ENCODE measurements at regions not wholly inside any gene's neighbourhood (a gene's known extent, or its start where the extent isn't known, plus 50 kb on each side); places are given as distances from the start of the nearest gene placed in this dataset.

GRCh38 chr2:236988690-236989624 lies 96.7 kb upstream of the COPS8 start:
- BruUV-seq (replicated peaks): no TSS peak
- no peaks in the 10 kb centered on the region for H3K4me1 Mint-ChIP-seq (ENCODE audit: insufficient read depth, unreplicated experiment)
- no peak overlapping the region for H3K27ac Mint-ChIP-seq (ENCODE audit: low read depth, unreplicated experiment)
- no peaks in the 10 kb centered on the region for H3K9me3 Mint-ChIP-seq (ENCODE audit: unreplicated experiment)
- peaks cover 20% of the 10 kb centered on the region for H3K27me3 Mint-ChIP-seq (ENCODE audit: insufficient read depth, unreplicated experiment)
- intact Hi-C loops (cut with micrococcal nuclease): no loop called here
- DNase-seq (ENCODE audit: unreplicated experiment): no peak
- H3K4me3 Mint-ChIP-seq (ENCODE audit: unreplicated experiment): no peak overlapping the region
- ChIA-PET CTCF (interaction anchor here (0.6 to 1.0 kb wide), 3 partner anchors 9 to 212 kb away, joined by 3 read pairs; no protein-coding TSS in a partner anchor), POLR2A (no interaction called here)
- TF ChIP-seq, protein P1, sequence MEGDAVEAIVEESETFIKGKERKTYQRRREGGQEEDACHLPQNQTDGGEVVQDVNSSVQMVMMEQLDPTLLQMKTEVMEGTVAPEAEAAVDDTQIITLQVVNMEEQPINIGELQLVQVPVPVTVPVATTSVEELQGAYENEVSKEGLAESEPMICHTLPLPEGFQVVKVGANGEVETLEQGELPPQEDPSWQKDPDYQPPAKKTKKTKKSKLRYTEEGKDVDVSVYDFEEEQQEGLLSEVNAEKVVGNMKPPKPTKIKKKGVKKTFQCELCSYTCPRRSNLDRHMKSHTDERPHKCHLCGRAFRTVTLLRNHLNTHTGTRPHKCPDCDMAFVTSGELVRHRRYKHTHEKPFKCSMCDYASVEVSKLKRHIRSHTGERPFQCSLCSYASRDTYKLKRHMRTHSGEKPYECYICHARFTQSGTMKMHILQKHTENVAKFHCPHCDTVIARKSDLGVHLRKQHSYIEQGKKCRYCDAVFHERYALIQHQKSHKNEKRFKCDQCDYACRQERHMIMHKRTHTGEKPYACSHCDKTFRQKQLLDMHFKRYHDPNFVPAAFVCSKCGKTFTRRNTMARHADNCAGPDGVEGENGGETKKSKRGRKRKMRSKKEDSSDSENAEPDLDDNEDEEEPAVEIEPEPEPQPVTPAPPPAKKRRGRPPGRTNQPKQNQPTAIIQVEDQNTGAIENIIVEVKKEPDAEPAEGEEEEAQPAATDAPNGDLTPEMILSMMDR (IDR thresholded peaks at IDR 0.05; ENCODE audit: unreplicated experiment): no peak
- H3K36me3 Mint-ChIP-seq (ENCODE audit: insufficient read depth, unreplicated experiment): no peaks in the 10 kb centered on the region

DNA sequence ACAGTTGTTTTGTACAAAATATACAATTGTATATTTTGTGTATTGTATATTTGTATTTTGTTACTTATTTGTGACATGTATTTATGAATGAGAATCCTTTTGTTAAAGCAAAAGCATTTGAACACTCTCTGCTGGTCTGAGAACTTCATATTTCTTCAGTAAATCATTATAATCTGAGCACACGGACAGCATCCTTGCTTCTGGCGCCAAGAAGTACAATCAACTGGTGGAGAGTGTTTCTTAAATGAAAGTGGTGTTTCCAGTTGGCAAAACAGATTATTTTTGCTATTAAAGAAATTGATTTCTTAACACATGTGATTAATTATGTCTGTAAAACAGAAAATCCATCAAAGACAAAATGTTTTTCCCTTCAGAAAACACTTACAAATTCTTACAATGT lies 95.1 kb upstream of the COPS8 start:
- H3K4me1 Mint-ChIP-seq (ENCODE audit: insufficient read depth, unreplicated experiment): no peaks in the 10 kb centered on the region
- no peaks in the 10 kb centered on the region for H3K36me3 Mint-ChIP-seq (ENCODE audit: insufficient read depth, unreplicated experiment)
- ChIA-PET POLR2A (no interaction called here), CTCF (no interaction called here)
- H3K4me3 Mint-ChIP-seq (ENCODE audit: unreplicated experiment): no peak overlapping the region
- intact Hi-C loops (cut with micrococcal nuclease): no loop called here
- no peak overlapping the region for H3K27ac Mint-ChIP-seq (ENCODE audit: low read depth, unreplicated experiment)
- peaks cover 33% of the 10 kb centered on the region for H3K27me3 Mint-ChIP-seq (ENCODE audit: insufficient read depth, unreplicated experiment)
- no TSS peak for BruUV-seq (replicated peaks)
- TF ChIP-seq, protein P1 (IDR thresholded peaks at IDR 0.05; ENCODE audit: unreplicated experiment): no peak
- H3K9me3 Mint-ChIP-seq (ENCODE audit: unreplicated experiment): no peaks in the 10 kb centered on the region
- DNase-seq (ENCODE audit: unreplicated experiment): no peak

- ChIA-PET CTCF (no interaction called here), POLR2A (interaction anchor here (0.6 to 0.9 kb wide), 2 partner anchors 14 to 692 kb away, joined by 3 read pairs; no protein-coding TSS in a partner anchor)
- DNase-seq (ENCODE audit: unreplicated experiment): no peak
- Mint-ChIP-seq H3K27me3 (ENCODE audit: insufficient read depth, unreplicated experiment) (peaks cover 46% of the 10 kb centered on the region), H3K36me3 (ENCODE audit: insufficient read depth, unreplicated experiment) (no peaks in the 10 kb centered on the region), H3K27ac (ENCODE audit: low read depth, unreplicated experiment) (no peak overlapping the region), H3K9me3 (ENCODE audit: unreplicated experiment) (no peaks in the 10 kb centered on the region), H3K4me3 (ENCODE audit: unreplicated experiment) (no peak overlapping the region), H3K4me1 (ENCODE audit: insufficient read depth, unreplicated experiment) (no peaks in the 10 kb centered on the region)
- BruUV-seq (replicated peaks): no TSS peak
- intact Hi-C loops (cut with micrococcal nuclease): no loop called here
- TF ChIP-seq, protein P1 (IDR thresholded peaks at IDR 0.05; ENCODE audit: unreplicated experiment): no peak
Observed at GRCh38 chr2:236991874-236992273, 93.8 kb upstream of the COPS8 start.

- no TSS peak for BruUV-seq (replicated peaks)
- H3K27me3 Mint-ChIP-seq (ENCODE audit: insufficient read depth, unreplicated experiment): peaks cover 60% of the 10 kb centered on the region
- peaks cover 3% of the 10 kb centered on the region for H3K4me1 Mint-ChIP-seq (ENCODE audit: insufficient read depth, unreplicated experiment)
- no peaks in the 10 kb centered on the region for H3K9me3 Mint-ChIP-seq (ENCODE audit: unreplicated experiment)
- H3K36me3 Mint-ChIP-seq (ENCODE audit: insufficient read depth, unreplicated experiment): no peaks in the 10 kb centered on the region
- TF ChIP-seq, protein P1 (IDR thresholded peaks at IDR 0.05; ENCODE audit: unreplicated experiment): no peak
- H3K27ac Mint-ChIP-seq (ENCODE audit: low read depth, unreplicated experiment): no peak overlapping the region
- intact Hi-C loops (cut with micrococcal nuclease): no loop called here
- no peak for DNase-seq (ENCODE audit: unreplicated experiment)
- POLR2A ChIA-PET: no interaction called here
- CTCF ChIA-PET: interaction anchor here (1.6 kb wide), 1 partner anchor 480 kb away, joined by 3 read pairs; no protein-coding TSS in a partner anchor
- H3K4me3 Mint-ChIP-seq (ENCODE audit: unreplicated experiment): no peak overlapping the region
Observed at GRCh38 chr2:236993286-236993685, 92.4 kb upstream of the COPS8 start.

Data from MCF 10A (cell line).